ENCODE measurements at regions not wholly inside any gene's neighbourhood (a gene's known extent, or its start where the extent isn't known, plus 50 kb on each side); places are given as distances from the start of the nearest gene placed in this dataset.

GRCh38 chr2:120447127-120447785 is 101.3 kb downstream of the INHBB start:
- Histone ChIP-seq H3F3A (ENCODE audit: low read length, unreplicated experiment) (no peaks in the 10 kb centered on the region), H4K20me1 (ENCODE audit: low read length) (no peaks in the 10 kb centered on the region), H3K9me3 (ENCODE audit: low read length) (no peaks in the 10 kb centered on the region), H3K4me1 (ENCODE audit: insufficient read depth, low read length) (peaks cover 10% of the 10 kb centered on the region; the same call in 1 of the 2 replicates), H3K4me3 (ENCODE audit: low read length) (no peak overlapping the region), H3K9ac (ENCODE audit: low read length) (no peak overlapping the region), H3K36me3 (ENCODE audit: low read depth, low read length) (no peaks in the 10 kb centered on the region), H3K27me3 (ENCODE audit: low read length) (no peaks in the 10 kb centered on the region), H3K27ac (ENCODE audit: low read length) (no peak overlapping the region), H3K79me2 (ENCODE audit: low read length) (no peaks in the 10 kb centered on the region), H2AFZ (ENCODE audit: low read length) (no peak overlapping the region), H3K9me2 (replicated peaks; ENCODE audit: low read length) (no peaks in the 10 kb centered on the region), H3K4me2 (ENCODE audit: low read length) (no peak overlapping the region)
- ChIA-PET POLR2A (ENCODE audit: unreplicated experiment) (no interaction called here), CTCF (no interaction called here)
- DNase-seq = peak; percentile 17
- no peak for ATAC-seq
- TF ChIP-seq EZH2phosphoT487 (IDR thresholded peaks at IDR 0.05; ENCODE audit: borderline replicate concordance, low read length) (no peak), EZH2 (IDR thresholded peaks at IDR 0.05; ENCODE audit: low read length, unreplicated experiment) (no peak), CTCF (conservative IDR thresholded peaks at IDR 0.05; ENCODE audit: low read depth, low read length) (no peak)
- intact Hi-C loops (cut with micrococcal nuclease) = no loop called here
- no TSS peak for BruUV-seq (replicated peaks)

- Histone ChIP-seq H3K4me1 (ENCODE audit: insufficient read depth, low read length) (0 out of 2 replicates have a peak, but pooled peaks cover 3% of the 10 kb centered on the region), H4K20me1 (ENCODE audit: low read length) (no peaks in the 10 kb centered on the region), H3K9me2 (replicated peaks; ENCODE audit: low read length) (no peaks in the 10 kb centered on the region), H3K27me3 (ENCODE audit: low read length) (no peaks in the 10 kb centered on the region), H2AFZ (ENCODE audit: low read length) (no peak overlapping the region), H3K9me3 (ENCODE audit: low read length) (no peaks in the 10 kb centered on the region), H3F3A (ENCODE audit: low read length, unreplicated experiment) (no peaks in the 10 kb centered on the region), H3K9ac (ENCODE audit: low read length) (no peak overlapping the region), H3K4me2 (ENCODE audit: low read length) (no peak overlapping the region), H3K36me3 (ENCODE audit: low read depth, low read length) (no peaks in the 10 kb centered on the region), H3K27ac (ENCODE audit: low read length) (no peak overlapping the region), H3K4me3 (ENCODE audit: low read length) (no peak overlapping the region), H3K79me2 (ENCODE audit: low read length) (no peaks in the 10 kb centered on the region)
- no peak for DNase-seq
- ChIA-PET CTCF (no interaction called here), POLR2A (ENCODE audit: unreplicated experiment) (no interaction called here)
- TF ChIP-seq EZH2 (IDR thresholded peaks at IDR 0.05; ENCODE audit: low read length, unreplicated experiment) (no peak), EZH2phosphoT487 (IDR thresholded peaks at IDR 0.05; ENCODE audit: borderline replicate concordance, low read length) (no peak), CTCF (conservative IDR thresholded peaks at IDR 0.05; ENCODE audit: low read depth, low read length) (no peak)
- BruUV-seq (replicated peaks) = no TSS peak
- no peak for ATAC-seq
- intact Hi-C loops (cut with micrococcal nuclease) = no loop called here
Measured at GRCh38 chr2:120448436-120448835, 102.5 kb downstream of the INHBB start.

GRCh38 chr2:120448961-120449810 is 103.2 kb downstream of the INHBB start:
- Histone ChIP-seq H3K9me2 (replicated peaks; ENCODE audit: low read length) (no peaks in the 10 kb centered on the region), H3K4me1 (ENCODE audit: insufficient read depth, low read length) (peaks cover 7% of the 10 kb centered on the region), H3K27me3 (ENCODE audit: low read length) (no peaks in the 10 kb centered on the region), H3K4me3 (ENCODE audit: low read length) (no peak overlapping the region), H2AFZ (ENCODE audit: low read length) (no peak overlapping the region), H3K9me3 (ENCODE audit: low read length) (no peaks in the 10 kb centered on the region), H3K9ac (ENCODE audit: low read length) (no peak overlapping the region), H4K20me1 (ENCODE audit: low read length) (no peaks in the 10 kb centered on the region), H3K79me2 (ENCODE audit: low read length) (no peaks in the 10 kb centered on the region), H3K36me3 (ENCODE audit: low read depth, low read length) (no peaks in the 10 kb centered on the region), H3K4me2 (ENCODE audit: low read length) (no peak overlapping the region), H3K27ac (ENCODE audit: low read length) (no peak overlapping the region), H3F3A (ENCODE audit: low read length, unreplicated experiment) (no peaks in the 10 kb centered on the region)
- intact Hi-C loops (cut with micrococcal nuclease) = no loop called here
- POLR2A ChIA-PET (ENCODE audit: unreplicated experiment) = no interaction called here
- ATAC-seq = no peak
- BruUV-seq (replicated peaks) = no TSS peak
- CTCF ChIA-PET = no interaction called here
- no peak for DNase-seq
- TF ChIP-seq CTCF (conservative IDR thresholded peaks at IDR 0.05; ENCODE audit: low read depth, low read length) (no peak), EZH2 (IDR thresholded peaks at IDR 0.05; ENCODE audit: low read length, unreplicated experiment) (no peak), EZH2phosphoT487 (IDR thresholded peaks at IDR 0.05; ENCODE audit: borderline replicate concordance, low read length) (no peak)

All from PC-3 (cell line).